K562 (cell line): ENCODE measurements at regions not wholly inside any gene's neighbourhood (a gene's known extent, or its start where the extent isn't known, plus 50 kb on each side); places are given as distances from the start of the nearest gene placed in this dataset.

ENCODE experiments used
- ATF7 ChIP-seq: fragments of 450-650 bp; IDR thresholded peaks from 2 replicates; pipeline ENCODE4 v1.7.1; 2014; ENCODE audit warnings: mild to moderate bottlenecking, moderate library complexity
- E2F5 ChIP-seq: sonication (generic); formaldehyde crosslinking; IDR thresholded peaks from 2 replicates; pipeline ENCODE4 v1.8.0; 2022; ENCODE audit warnings: mild to moderate bottlenecking, missing genetic modification reagents
- KAT2B ChIP-seq: IDR thresholded peaks from one replicate; pipeline ENCODE4 v1.6.1; 2012; ENCODE audit warnings: low read depth, mild to moderate bottlenecking, control low read depth, inconsistent platforms, low read length, moderate library complexity
- NR1H2 ChIP-seq: sonication (generic); formaldehyde crosslinking; IDR thresholded peaks from 2 replicates; pipeline ENCODE4 v1.4.0; 2020; ENCODE audit warnings: mild to moderate bottlenecking, missing genetic modification reagents
- PML ChIP-seq: IDR thresholded peaks from 2 replicates; pipeline ENCODE4 v1.6.1; 2012; ENCODE audit warnings: low read length, inconsistent platforms
- POLR2AphosphoS5 ChIP-seq: IDR thresholded peaks from 2 replicates; pipeline ENCODE4 v1.6.1; 2011; ENCODE audit warnings: mild to moderate bottlenecking, low read depth, low read length, moderate library complexity; ENCODE audit not compliant: control insufficient read depth, insufficient read depth
- SIN3B ChIP-seq: fragments of 450-650 bp; IDR thresholded peaks from 2 replicates; pipeline ENCODE4 v1.6.1; 2017; ENCODE audit warnings: low read depth, mild to moderate bottlenecking, moderate library complexity
- STAG1 ChIP-seq: sonication (generic); formaldehyde crosslinking; IDR thresholded peaks from 2 replicates; pipeline ENCODE4 v1.5.0; 2020; ENCODE audit warnings: missing genetic modification reagents, borderline replicate concordance
- TEAD4 ChIP-seq, 2 experiments: sonication (generic) in 1 of 2; formaldehyde crosslinking in 1 of 2; IDR thresholded peaks; 2 replicates each; pipeline versions ENCODE4 v1.6.1 to v1.8.0; 2012 to 2022; ENCODE audit warnings: borderline replicate concordance in 1 of 2, inconsistent platforms in 1 of 2, low read length in 1 of 2, mild to moderate bottlenecking in 1 of 2, missing genetic modification reagents in 1 of 2
- TSC22D4 ChIP-seq: fragments of 450-650 bp; IDR thresholded peaks from 2 replicates; pipeline ENCODE4 v1.6.1; 2016; ENCODE audit warnings: missing genetic modification characterization, missing biosample characterization, control low read depth
- ZNF280A ChIP-seq: fragments of 450-650 bp; IDR thresholded peaks from 2 replicates; pipeline ENCODE4 v1.6.1; 2018; ENCODE audit warnings: mild to moderate bottlenecking, low read depth; ENCODE audit not compliant: partially characterized antibody
- ZNF407 ChIP-seq: fragments of 450-650 bp; IDR thresholded peaks from 2 replicates; pipeline ENCODE4 v1.6.1; 2016; ENCODE audit warnings: low read depth
- ZNF655 ChIP-seq: fragments of 250-450 bp; sonication (Bioruptor Pico); IDR thresholded peaks from 2 replicates; pipeline ENCODE4 v1.5.0; 2021

GRCh38 chr7:153413540-153414287 lies 638.5 kb upstream of the DPP6 start (continued):
- TF ChIP-seq ZNF655 (CRISPR knock-in tag) (no peak), ATF7 (peak; percentile 27; the same call in 1 of the 2 replicates), ZNF280A (no peak), POLR2AphosphoS5 (peak; percentile 98), KAT2B (no peak), E2F5 (CRISPR knock-in tag) (no peak), ZNF407 (no peak), SIN3B (0 out of 2 replicates have a peak, but pooled peaks have one; percentile 10), TEAD4 (IDR thresholded peaks at IDR 0.05; ENCODE audit: low read length) (peak; percentile 31), TEAD4 (CRISPR knock-in tag; IDR thresholded peaks at IDR 0.05; ENCODE audit: borderline replicate concordance) (no peak), NR1H2 (no peak), PML (peak; percentile 96), TSC22D4 (tag) (no peak), STAG1 (no peak)
